Left ventricle myocardium superior (tissue), 1 donor: ENCODE measurements at regions not wholly inside any gene's neighbourhood (a gene's known extent, or its start where the extent isn't known, plus 50 kb on each side); places are given as distances from the start of the nearest gene placed in this dataset.
A peak's percentile ranks its signal among the peaks of the same experiment; 100 is the strongest.
"Not testable (repeated sequence)": the region's sequence is repeated elsewhere in the genome, so short reads cannot be mapped to it uniquely, and the experiment has no call there.

Experiments used
- ATAC-seq: fragments of 200-7000 bp; cut with Tn5 transposase; one replicate; pipeline ENCODE4 v1.9.1; 2020; ENCODE audit warnings: mild to moderate bottlenecking, moderate library complexity
- DNase-seq: peaks from one replicate; pipeline ENCODE4 v3.0.0-alpha.2; 2020
- intact Hi-C: fragments of 100-400 bp; cut with micrococcal nuclease; formaldehyde crosslinking; loops from one replicate; pipeline ENCODE4 v1.11.0; 2022
- donor health status: DM: no; HTN: yes; CAD: no; lungs with severe emphysema.

DNA sequence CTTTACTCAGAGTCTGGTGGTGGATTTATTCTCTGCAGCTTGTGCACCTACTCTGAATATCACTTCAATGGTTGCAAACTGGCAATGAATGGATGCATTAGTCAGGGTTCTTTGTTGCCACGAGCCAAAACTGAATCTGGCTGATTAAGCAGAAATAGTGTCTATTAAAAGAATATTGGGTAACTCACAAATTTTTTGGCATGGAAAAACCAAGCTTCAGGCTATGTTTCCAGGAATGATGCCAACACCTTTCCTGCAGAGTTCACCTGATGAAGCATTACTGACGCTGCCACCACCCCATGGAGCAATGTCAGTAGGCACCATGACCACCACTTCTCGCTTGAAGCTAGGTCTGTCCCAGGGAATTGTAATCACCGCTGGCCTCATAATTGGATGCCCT lies 597.8 kb upstream of the SLC10A2 start:
- no peak for ATAC-seq
- DNase-seq: no peak
- intact Hi-C loops: no loop called here

DNA sequence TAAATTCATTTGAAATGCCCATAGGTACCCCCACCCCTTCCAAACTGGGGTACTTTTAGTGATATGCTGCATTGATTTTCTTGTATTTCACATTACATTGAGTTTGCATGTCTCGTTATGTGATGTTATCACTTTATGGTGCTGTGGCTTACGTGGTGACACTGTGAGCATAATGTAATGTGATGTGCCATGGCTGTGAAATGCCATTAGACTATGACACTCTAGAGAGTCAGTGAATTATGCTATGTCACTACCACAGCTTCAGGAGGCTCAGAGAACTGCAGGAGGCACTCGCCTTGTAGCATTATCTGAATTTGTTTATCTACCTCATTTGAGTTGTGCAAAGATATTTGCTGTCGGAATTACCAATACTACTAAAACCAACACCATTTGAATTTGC lies 590.1 kb upstream of the SLC10A2 start:
- DNase-seq (no peak), ATAC-seq (no peak)
- intact Hi-C loops: no loop called here

DNA sequence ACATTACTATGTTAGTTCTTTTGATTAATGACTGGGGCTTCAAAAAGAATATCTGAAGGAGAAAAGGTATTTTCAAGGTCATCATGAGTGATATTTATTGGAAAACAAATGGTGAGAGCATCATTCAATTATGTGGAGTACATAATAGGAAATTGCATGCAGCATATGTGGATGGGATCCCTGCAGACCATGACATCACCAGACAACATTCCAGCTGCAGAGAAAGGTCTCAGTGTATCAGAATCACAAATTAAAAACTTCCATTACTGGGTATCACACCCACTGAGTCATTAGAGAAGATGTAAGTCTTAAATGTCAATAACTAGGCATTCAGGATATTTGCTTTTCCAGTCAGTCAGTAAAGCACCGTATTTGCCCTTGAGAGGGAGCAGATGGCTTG lies 574.4 kb upstream of the SLC10A2 start:
- no peak for DNase-seq
- peak; percentile 45 for ATAC-seq
- intact Hi-C loops: no loop called here

DNA sequence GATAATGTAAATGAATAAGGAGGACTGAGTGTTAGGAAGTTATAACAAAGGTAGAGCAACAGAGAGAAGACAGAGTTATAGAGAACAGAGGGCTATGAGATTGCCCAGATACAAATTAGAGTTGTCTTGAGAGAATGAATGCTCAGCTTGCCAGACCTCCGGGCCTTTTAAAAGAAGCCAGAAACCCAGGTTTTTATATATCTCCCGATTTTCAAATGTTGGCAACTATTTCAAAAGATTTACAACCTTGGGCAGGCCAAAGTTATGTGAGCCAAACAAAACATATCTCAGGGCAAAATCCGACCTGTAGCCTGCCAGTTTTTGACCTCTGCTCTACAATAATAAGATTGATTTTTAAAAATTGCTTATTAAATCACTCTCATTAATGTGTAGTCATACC lies 573.1 kb upstream of the SLC10A2 start:
- DNase-seq: no peak
- intact Hi-C loops: no loop called here
- no peak for ATAC-seq

DNA sequence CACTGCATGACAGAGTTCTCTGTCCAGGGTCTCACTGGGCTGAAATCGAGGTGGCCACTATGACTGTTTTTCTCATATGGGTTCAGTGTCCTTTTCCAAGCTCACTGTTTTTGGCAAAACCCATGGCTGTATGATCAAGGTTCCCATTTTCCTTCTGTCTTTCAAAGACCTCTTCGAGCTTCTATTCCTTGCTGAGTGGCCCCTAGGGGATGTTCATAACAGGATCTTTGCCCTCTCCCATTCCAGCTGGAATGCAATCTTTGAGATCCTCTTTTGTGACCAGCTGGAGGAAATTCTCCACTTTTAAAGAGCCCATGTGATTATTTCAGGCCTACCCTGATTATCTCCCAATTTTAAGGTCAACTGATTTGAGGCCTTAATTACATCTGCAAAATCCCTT lies 572.5 kb upstream of the SLC10A2 start:
- intact Hi-C loops: no loop called here
- DNase-seq (no peak), ATAC-seq (peak; percentile 71)

DNA sequence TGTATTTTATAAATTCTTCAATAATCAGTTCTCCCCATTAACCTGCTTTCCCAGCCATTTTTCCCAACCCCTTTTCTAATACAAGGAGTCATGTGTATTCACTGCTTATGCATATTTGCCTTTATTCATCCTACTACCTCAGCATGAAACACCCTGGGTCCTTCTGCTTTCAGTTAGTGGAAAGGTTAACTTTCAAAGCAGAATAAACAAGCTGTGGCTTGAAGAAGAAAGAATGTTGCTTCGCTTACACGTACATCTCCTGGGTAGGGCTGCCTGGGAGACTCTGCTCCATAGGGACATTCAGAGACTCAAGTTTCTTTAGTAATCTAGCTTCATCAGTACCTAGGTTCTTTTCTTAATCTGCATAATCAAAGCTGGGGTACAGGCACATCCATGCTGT lies 567.8 kb upstream of the SLC10A2 start:
- DNase-seq (no peak), ATAC-seq (no peak)
- intact Hi-C loops: no loop called here

DNA sequence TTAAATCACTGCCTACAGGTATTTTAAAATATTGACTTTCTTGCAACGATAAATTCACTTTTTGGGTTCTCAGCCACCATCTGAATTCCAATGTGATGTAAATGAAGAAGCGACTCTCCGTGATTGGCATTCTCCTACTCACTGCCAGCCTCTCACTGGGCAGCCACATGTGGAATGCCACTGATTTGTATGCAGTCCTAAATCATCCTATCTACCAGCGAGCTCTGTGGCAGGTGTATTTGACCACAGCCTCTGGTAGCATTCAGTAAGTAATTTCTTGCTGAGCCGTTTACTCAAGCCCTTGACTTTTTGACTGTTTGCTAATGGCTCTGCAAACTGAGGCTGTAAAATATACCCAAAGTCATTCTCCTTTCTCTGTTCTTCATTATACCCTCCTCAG lies 559.0 kb upstream of the SLC10A2 start:
- no peak for ATAC-seq
- intact Hi-C loops: no loop called here

DNA sequence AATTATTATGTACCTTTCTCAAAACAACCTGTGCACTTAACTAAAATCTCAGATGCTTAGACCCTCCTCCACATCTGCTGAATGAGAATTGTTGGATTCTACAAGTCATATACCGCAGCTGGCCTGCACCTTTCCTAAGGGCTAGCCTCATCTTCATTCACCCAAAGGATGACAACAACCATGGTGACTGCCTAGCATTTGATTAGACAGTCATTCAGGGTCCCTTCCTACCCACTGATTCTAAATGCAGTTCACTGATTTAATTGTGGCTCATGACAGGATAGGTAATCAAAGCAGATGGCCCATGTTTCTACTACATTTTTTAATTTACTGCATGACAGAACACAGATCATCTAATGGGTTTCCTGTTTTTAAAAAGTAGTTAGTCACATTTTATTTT lies 551.9 kb upstream of the SLC10A2 start:
- no peak for ATAC-seq
- DNase-seq: no peak
- intact Hi-C loops: no loop called here

More for the DNA sequence above, 559.0 kb upstream of the SLC10A2 start:
- no peak for DNase-seq

DNA sequence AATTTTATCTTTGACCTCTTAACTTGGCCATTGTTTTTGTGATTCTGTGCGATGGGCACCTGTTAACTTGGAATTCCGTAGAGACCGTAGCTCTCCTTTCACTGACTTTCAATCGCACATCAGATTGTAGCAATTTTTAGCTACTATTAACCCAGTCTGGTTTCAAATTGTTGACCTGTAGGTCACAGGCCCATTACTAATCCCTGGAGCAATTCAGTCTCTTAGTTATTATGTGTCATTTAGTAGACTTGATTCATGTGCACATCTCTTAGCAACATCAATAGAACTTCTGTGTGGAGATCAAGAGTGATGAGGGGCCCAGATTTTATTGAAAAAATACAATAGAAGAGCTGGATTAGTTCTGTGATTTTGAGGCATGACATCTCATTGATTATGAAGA lies 549.6 kb upstream of the SLC10A2 start:
- intact Hi-C loops: no loop called here
- ATAC-seq: no peak

DNA sequence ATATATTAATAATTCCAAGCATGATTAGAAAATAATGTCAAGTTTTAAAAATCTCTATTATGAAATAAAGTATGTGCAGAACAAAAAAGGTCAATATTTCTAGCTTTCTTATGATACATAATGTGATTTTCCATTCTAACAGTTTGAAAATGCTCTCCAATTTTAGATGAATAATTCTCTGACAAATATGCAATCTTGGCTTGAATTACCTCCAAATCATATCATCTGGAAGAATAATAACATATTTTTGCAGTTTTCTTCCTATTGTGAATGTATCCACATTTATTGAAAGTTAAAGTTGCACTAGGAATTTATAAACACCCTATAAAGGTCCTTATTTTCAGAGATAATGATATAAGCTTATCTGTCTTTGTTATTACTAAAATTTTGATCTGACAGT lies 548.5 kb upstream of the SLC10A2 start:
- ATAC-seq: no peak
- no peak for DNase-seq
- intact Hi-C loops: no loop called here

More for the DNA sequence above, 549.6 kb upstream of the SLC10A2 start:
- no peak for DNase-seq

DNA sequence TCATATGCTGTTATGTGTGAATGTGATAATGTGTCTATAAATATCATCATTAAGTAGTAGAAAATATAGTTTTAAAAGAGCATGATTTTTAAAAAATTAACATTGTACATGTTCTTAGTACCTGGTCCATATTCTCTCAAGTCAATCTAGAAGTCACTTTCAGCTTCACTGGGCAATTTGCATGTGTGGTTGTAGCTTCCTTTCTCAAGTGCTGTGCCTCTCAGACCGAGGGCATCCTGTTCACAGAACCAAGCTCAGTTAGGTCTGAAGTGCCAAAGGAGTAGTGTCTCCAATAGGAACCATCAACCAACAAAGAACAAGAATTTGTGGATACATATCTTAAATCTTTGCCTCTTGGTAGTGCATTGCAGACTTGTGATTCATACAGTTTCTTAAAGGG lies 541.8 kb upstream of the SLC10A2 start:
- intact Hi-C loops: no loop called here
- no peak for DNase-seq
- no peak for ATAC-seq

DNA sequence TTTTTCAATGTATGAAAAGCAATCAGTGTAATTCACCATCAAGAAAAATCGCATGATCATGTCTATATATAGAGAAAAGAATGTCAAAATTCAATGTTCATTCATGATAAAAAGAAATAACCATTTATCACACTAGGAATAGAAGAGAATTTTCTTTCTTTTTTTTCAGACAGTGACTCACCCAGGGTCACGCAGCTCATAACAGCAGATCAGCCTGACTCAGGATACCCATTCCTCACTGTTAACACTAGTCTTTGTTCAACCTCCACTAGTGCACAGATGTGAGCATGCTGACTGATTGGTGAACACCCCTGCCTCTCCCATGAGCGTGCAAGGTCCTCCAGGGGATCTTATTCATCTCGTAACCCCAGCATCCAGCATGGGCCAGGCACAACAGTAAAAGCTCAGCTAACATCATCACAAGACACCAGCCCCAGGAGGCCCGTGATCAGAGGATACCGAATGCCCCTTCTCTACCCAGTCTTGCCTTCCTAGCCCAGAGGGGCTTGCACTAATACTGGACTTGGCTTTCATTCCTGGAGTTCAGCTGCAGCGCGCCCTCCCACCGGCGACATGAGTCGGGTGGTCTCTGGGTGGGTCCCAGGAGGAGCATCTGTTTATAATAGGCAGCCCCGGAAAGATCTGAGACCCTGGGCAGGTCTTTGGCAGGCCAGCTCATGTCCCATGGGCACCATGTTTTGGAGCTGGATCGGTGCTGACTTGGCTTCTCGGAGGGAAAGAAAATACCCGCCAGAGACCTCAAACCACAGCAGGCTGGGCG lies 539.5 kb upstream of the SLC10A2 start:
- intact Hi-C loops: no loop called here
- DNase-seq: no peak
- ATAC-seq: no peak

DNA sequence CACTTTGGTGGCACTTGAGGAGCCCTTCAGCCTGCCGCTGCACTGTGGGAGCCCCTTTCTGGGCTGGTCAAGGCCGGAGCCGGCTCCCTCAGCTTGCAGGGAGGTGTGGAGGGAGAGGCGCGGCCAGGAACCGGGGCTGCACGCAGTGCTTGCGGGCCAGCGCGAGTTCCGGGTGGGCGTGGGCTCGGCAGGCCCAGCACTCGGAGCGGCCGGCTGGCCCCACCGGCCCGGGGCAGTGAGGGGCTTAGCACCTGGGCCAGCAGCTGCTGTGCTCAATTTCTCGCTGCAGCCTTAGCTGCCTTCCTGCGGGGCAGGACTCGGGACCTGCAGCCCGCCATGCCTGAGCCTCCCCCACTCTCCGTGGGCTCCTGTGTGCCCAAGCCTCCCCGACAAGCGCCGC lies 533.7 kb upstream of the SLC10A2 start:
- intact Hi-C loops, DNase-seq, ATAC-seq: not testable (repeated sequence)

DNA sequence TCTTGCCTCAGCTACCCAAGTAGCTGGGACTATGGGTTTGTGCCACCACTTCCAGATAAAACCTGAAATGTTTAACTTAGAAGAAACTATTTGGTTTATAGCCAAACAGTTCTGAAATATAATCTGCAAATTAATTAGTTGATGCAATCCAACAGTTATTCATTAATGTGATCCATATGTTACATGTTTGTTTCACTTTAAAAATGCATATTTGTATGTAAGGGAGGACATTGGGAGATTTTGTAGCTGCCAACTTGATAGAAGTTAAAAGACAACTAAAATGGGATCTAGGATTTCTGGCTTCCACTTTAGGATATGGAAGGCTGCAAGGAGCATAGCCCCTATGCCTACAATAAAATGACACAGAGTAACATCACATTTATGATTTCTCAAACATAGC lies 532.5 kb upstream of the SLC10A2 start:
- intact Hi-C loops: no loop called here
- ATAC-seq (no peak), DNase-seq (no peak)

DNA sequence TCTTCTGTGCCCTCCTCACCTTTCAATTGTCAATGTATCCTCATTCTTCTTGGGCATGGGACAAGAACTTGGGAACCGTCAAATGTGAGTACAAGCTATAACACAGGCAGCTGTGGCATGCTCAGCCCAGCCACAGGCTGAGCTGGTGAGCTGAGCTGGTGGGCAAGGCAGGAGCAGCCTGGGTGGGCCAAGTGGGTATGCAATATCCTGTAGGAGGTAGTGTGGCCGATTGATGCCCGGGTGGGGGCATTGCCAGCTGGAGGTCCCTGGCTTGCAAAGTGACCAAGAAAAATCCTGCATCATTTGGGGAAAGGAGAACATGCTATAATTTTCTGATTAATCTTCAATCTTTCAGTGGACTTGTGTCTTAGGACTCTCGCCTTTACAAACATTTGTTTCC lies 507.2 kb upstream of the SLC10A2 start:
- intact Hi-C loops: no loop called here
- no peak for DNase-seq
- no peak for ATAC-seq

DNA sequence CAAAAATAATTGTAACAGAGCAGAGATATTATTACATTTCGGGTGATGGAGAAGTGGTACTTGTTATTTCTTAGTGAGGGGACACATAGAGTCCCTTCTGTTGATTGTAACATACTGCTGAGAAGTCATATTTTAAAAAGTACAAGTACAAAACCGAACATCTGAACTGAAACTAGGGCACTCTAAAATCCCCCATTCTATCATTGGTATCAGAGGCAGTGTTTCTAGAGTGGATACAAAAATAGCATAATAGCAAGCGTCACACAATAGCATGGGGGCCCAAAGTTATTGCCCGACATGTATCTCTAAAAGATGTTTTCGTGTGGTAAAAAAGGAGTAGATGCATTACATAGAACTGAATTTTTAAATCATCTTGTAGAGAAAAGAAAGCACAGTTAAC lies 502.1 kb upstream of the SLC10A2 start:
- intact Hi-C loops: no loop called here
- no peak for DNase-seq
- ATAC-seq: no peak

DNA sequence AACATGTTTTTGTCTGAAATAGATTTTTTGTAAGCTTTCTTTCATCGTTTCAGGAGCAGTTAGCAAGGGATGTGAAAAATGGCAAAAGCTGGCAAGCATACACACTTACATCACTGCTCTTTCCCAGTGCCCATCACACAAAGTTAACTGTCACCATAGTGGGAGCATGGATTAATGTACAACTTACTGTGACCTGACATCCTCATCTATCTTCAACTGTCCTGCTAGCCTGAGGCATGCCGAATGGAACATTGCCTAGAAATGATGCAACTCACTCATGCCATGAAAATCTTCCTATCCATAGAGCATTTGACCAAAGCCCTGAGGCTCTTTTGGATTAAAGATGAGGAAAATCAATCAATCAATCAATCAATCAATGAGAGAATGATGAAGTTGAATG lies 491.7 kb upstream of the SLC10A2 start:
- no peak for ATAC-seq
- intact Hi-C loops: no loop called here
- DNase-seq: no peak

DNA sequence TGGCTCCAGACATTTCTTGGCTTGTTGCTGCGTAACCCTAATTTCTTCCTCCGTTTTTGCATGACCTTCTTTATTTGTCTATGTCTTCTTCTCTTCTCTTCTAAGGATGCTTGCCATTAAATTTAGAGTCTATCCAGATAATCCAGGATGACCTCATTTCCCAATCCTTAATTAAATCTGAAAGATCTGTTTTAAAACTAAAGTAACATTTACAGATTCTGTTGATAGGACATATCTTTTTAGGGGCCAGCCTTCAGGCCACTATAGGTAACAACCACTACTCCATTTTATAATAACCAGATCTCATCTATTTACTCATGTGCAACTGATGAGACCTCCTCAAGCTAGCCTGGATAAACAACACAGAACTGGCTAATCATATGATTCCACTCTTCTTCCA lies 490.5 kb upstream of the SLC10A2 start:
- DNase-seq (no peak), ATAC-seq (no peak)
- intact Hi-C loops: no loop called here

DNA sequence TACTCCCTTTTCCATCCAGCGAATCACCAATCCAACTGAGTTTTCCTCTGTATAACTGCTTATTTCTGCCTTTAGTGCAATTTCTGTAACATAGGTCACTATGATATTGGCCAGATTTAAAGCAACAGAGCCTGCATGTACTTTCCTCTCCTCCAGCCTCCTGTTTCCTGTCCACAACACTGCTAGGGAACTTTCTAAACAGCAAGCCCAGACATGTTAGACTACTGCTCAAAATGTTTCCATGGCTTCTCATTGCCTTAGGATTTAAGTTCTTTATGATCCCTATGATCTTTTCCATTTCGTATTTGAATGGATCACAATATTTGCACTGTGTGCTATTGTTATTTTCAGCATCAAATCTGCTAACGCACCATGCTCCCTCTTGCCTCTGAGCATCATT lies 481.7 kb upstream of the SLC10A2 start:
- intact Hi-C loops: no loop called here
- ATAC-seq: no peak
- DNase-seq: no peak

DNA sequence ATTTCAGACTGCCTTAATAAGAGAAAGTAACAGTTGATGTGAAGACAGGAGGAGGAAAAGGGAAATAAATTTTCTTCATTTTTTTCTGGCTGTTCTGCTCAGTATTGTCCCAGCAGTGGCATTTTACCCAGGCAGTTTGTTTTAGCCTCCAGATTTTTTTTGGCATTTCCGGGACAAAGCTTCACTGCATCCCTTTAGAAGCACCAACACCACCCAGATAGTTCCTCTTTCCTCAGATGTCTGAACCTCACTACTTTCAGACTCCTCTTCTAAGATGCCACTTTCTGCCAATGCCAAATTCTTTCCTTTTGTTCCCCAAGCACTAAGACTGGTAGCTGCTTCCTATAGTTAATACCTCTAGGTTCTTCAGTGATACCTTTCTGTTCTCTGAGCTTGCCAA lies 480.1 kb upstream of the SLC10A2 start:
- intact Hi-C loops: no loop called here
- ATAC-seq (no peak), DNase-seq (no peak)

DNA sequence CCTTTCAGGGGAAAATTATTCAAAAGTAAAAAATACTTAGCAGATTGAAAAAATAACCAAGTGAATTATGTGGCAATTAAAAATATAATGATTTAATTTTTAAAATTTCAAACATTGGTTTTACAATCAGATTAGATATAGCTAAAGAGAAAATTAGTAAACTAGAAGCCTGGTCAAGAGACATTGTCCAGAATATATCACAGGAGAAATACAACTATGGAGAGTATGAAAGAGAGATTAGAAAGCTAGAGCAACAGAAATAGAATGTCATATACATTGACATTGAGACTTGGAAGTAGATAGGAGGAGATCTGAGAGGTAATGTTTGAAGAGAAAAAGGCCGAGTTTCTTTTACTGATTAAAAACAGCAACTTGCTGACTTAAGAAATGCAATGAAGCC lies 476.4 kb upstream of the SLC10A2 start:
- DNase-seq: no peak
- intact Hi-C loops: no loop called here

DNA sequence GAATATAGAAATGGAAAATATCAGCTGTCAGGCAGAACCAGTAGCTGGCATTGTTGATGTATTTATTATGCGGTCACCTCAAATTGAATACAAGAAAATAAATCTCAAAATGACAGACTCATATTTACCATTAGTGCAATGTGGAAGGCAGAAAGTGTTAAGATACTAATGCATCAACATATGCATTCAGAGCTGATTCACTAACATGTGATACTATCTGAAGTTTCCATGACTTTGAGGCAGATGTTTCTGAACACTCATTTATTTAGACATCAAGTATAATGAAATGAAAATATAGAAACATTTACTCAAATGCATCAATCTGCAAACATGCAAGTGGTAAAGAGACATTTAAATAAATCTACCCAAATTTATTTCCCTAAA lies 474.2 kb upstream of the SLC10A2 start:
- intact Hi-C loops: no loop called here

More for the DNA sequence above, 476.4 kb upstream of the SLC10A2 start:
- no peak for ATAC-seq

More for the DNA sequence above, 474.2 kb upstream of the SLC10A2 start:
- no peak for ATAC-seq
- DNase-seq: no peak
